BJ (cell line): ENCODE measurements at regions not wholly inside any gene's neighbourhood (a gene's known extent, or its start where the extent isn't known, plus 50 kb on each side); places are given as distances from the start of the nearest gene placed in this dataset.

ENCODE experiments used
- CTCF ChIA-PET: fragments of 350-600 bp; formaldehyde crosslinking; extraction: SDS; loops from one replicate; lab custom pipeline; 2021; ENCODE audit warnings: antibody characterized with exemption, inconsistent platforms; lab: Yijun Ruan, JAX
- POLR2A ChIA-PET: fragments of 300-600 bp; sonication (Branson Sonifier 250); formaldehyde crosslinking; extraction: SDS; loops from one replicate; lab custom pipeline; 2021; ENCODE audit warnings: antibody characterized with exemption; lab: Charles Lee
- DNase-seq: peaks from one replicate; pipeline ENCODE4 v3.0.0-alpha.2; 2011; ENCODE audit warnings: low read depth
- H3K27me3 ChIP-seq: 2 replicates; pipeline ENCODE4 v1.6.0; 2011; ENCODE audit warnings: low read length; ENCODE audit not compliant: control insufficient read depth, insufficient read depth
- H3K36me3 ChIP-seq: 2 replicates; pipeline ENCODE4 v1.5.1; 2011; ENCODE audit warnings: low read length; ENCODE audit not compliant: control insufficient read depth, insufficient read depth
- H3K4me3 ChIP-seq: 2 replicates; pipeline ENCODE4 v1.5.1; 2011; ENCODE audit warnings: low read depth, mild to moderate bottlenecking, control low read depth, low read length
- CTCF ChIP-seq: IDR thresholded peaks from 2 replicates; pipeline ENCODE4 v1.5.1; 2011; ENCODE audit warnings: low read depth, mild to moderate bottlenecking, control low read depth, inconsistent platforms, low read length, moderate library complexity; ENCODE audit not compliant: insufficient read depth

- ChIA-PET CTCF (no interaction called here), POLR2A (no interaction called here)
- no peaks in the 10 kb centered on the region for H3K27me3 ChIP-seq
- H3K4me3 ChIP-seq, result no peak overlapping the region
- no peaks in the 10 kb centered on the region for H3K36me3 ChIP-seq
- TF ChIP-seq CTCF, result no peak
- DNase-seq, result no peak
Observed at GRCh38 chr17:14997290-14997689, 267.8 kb downstream of the PMP22 start.

GRCh38 chr17:14986127-14986526, 279.0 kb downstream of the PMP22 start:
- no peaks in the 10 kb centered on the region for H3K36me3 ChIP-seq

GRCh38 chr17:14972844-14973243, 292.3 kb downstream of the PMP22 start:
- H3K36me3 ChIP-seq, result no peaks in the 10 kb centered on the region
- no peak overlapping the region for H3K4me3 ChIP-seq
- ChIA-PET CTCF (no interaction called here), POLR2A (no interaction called here)
- DNase-seq, result no peak
- TF ChIP-seq CTCF, result no peak
- no peaks in the 10 kb centered on the region; the same call in 1 of the 2 replicates for H3K27me3 ChIP-seq

More at GRCh38 chr17:14986127-14986526, 279.0 kb downstream of the PMP22 start:
- ChIA-PET POLR2A (no interaction called here), CTCF (no interaction called here)
- Histone ChIP-seq H3K27me3 (no peaks in the 10 kb centered on the region), H3K4me3 (no peak overlapping the region)
- no peak for TF ChIP-seq CTCF
- DNase-seq, result no peak

GRCh38 chr17:14971054-14971453, 294.1 kb downstream of the PMP22 start:
- H3K36me3 ChIP-seq, result no peaks in the 10 kb centered on the region
- no peaks in the 10 kb centered on the region; the same call in 1 of the 2 replicates for H3K27me3 ChIP-seq
- ChIA-PET POLR2A (no interaction called here), CTCF (no interaction called here)
- H3K4me3 ChIP-seq, result no peak overlapping the region
- no peak for TF ChIP-seq CTCF
- no peak for DNase-seq

GRCh38 chr17:14959106-14959648, 305.9 kb downstream of the PMP22 start:
- Histone ChIP-seq H3K4me3 (no peak overlapping the region), H3K27me3 (no peaks in the 10 kb centered on the region), H3K36me3 (no peaks in the 10 kb centered on the region)
- no peak for TF ChIP-seq CTCF
- POLR2A ChIA-PET, result no interaction called here
- no peak for DNase-seq
- CTCF ChIA-PET, result no interaction called here
